H4 (cell line): ENCODE measurements at regions not wholly inside any gene's neighbourhood (a gene's known extent, or its start where the extent isn't known, plus 50 kb on each side); places are given as distances from the start of the nearest gene placed in this dataset.

Experiments used
- DNase-seq: peaks from one replicate; pipeline ENCODE4 v3.0.0-alpha.2; 2015; ENCODE audit warnings: low spot score

DNA sequence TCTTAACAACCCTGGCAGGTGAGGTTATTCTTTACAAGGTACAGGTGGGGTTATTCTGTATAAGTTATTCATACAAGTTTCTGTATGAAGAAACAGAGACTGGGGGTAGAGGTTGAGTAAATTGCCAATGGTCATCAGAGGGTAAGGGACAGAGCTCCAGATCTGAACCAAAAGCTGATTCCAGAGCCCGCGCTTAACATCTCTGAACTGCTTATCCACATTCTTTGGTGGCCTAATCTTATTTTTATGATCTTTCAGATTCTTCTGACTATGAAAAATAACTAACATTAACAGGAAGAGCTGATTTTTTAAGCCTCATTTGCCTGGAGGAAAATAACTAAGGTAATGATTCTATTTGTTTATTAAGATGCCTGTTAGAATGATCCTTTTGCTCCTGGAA is 63.9 kb upstream of the BARHL2 start:
- no peak for DNase-seq

- DNase-seq = no peak
Observed at GRCh38 chr1:90779573-90779972, 62.5 kb upstream of the BARHL2 start.

GRCh38 chr1:90778486-90778885 is 61.4 kb upstream of the BARHL2 start:
- DNase-seq = no peak

GRCh38 chr1:90773812-90774211 is 56.7 kb upstream of the BARHL2 start:
- no peak for DNase-seq

DNA sequence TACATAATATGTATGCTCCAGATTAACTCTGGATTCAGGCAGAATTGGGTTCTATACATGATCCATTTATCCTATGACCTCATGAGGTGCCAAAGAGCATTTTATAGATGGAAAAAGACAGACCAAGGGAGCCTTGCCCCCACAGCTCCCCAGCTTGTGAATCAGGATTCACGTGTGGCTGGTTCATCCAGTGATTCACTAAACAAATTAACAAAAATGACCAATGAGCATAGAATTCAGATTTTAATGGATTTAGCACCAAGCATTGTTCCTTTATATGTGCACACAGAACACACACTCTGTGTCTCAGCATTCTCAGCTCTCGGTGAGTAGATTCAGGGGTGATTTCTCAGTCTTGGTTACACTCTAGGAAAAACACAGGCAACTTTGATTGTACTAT is 51.7 kb upstream of the BARHL2 start:
- no peak for DNase-seq

DNA sequence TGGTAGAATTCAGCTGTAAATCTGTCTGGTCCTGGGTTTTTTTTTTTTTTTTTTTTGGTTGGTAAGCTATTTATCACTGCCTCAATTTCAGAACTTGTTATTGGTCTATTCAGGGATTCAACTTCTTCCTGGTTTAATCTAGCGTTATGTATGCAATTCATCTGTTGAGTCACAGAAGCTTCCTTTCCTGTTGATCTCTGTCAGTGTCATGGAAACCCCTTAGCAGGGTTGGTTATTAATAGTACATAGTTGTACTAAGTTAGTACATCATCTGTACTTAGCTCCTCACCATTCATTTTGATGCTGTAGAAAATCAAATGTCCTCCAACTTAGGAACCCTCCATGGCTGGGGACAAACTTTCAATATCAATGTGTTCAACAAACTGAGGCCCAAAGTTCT is 51.0 kb upstream of the BARHL2 start:
- no peak for DNase-seq
